BJ (cell line): ENCODE measurements at regions not wholly inside any gene's neighbourhood (a gene's known extent, or its start where the extent isn't known, plus 50 kb on each side); places are given as distances from the start of the nearest gene placed in this dataset.
"Not testable (repeated sequence)": the region's sequence is repeated elsewhere in the genome, so short reads cannot be mapped to it uniquely, and the experiment has no call there.

ENCODE experiments used
- CTCF ChIA-PET: fragments of 350-600 bp; formaldehyde crosslinking; extraction: SDS; loops from one replicate; lab custom pipeline; 2021; ENCODE audit warnings: antibody characterized with exemption, inconsistent platforms; lab: Yijun Ruan, JAX
- POLR2A ChIA-PET: fragments of 300-600 bp; sonication (Branson Sonifier 250); formaldehyde crosslinking; extraction: SDS; loops from one replicate; lab custom pipeline; 2021; ENCODE audit warnings: antibody characterized with exemption; lab: Charles Lee
- DNase-seq: peaks from one replicate; pipeline ENCODE4 v3.0.0-alpha.2; 2011; ENCODE audit warnings: low read depth
- H3K27me3 ChIP-seq: 2 replicates; pipeline ENCODE4 v1.6.0; 2011; ENCODE audit warnings: low read length; ENCODE audit not compliant: control insufficient read depth, insufficient read depth
- H3K36me3 ChIP-seq: 2 replicates; pipeline ENCODE4 v1.5.1; 2011; ENCODE audit warnings: low read length; ENCODE audit not compliant: control insufficient read depth, insufficient read depth
- H3K4me3 ChIP-seq: 2 replicates; pipeline ENCODE4 v1.5.1; 2011; ENCODE audit warnings: low read depth, mild to moderate bottlenecking, control low read depth, low read length
- CTCF ChIP-seq: IDR thresholded peaks from 2 replicates; pipeline ENCODE4 v1.5.1; 2011; ENCODE audit warnings: low read depth, mild to moderate bottlenecking, control low read depth, inconsistent platforms, low read length, moderate library complexity; ENCODE audit not compliant: insufficient read depth

- no peak for DNase-seq
- no peaks in the 10 kb centered on the region for H3K27me3 ChIP-seq
- no peaks in the 10 kb centered on the region for H3K36me3 ChIP-seq
- H3K4me3 ChIP-seq, result no peak overlapping the region
- TF ChIP-seq CTCF, result no peak
- POLR2A ChIA-PET, result no interaction called here
- CTCF ChIA-PET, result no interaction called here
These were observed 430.6 kb downstream of the BUD13 start for GRCh38 chr11:116342148-116342547.

GRCh38 chr11:116339306-116340098 lies 433.3 kb downstream of the BUD13 start:
- DNase-seq, result no peak
- no peak for TF ChIP-seq CTCF
- Histone ChIP-seq H3K4me3 (no peak overlapping the region), H3K27me3 (no peaks in the 10 kb centered on the region), H3K36me3 (no peaks in the 10 kb centered on the region)
- ChIA-PET CTCF (no interaction called here), POLR2A (no interaction called here)

- CTCF ChIA-PET, H3K36me3 ChIP-seq, H3K27me3 ChIP-seq, POLR2A ChIA-PET, DNase-seq, H3K4me3 ChIP-seq: not testable (repeated sequence)
These were observed 434.3 kb downstream of the BUD13 start for GRCh38 chr11:116338500-116338899.

- ChIA-PET POLR2A (no interaction called here), CTCF (no interaction called here)
- no peak for DNase-seq
- Histone ChIP-seq H3K4me3 (no peak overlapping the region), H3K36me3 (no peaks in the 10 kb centered on the region), H3K27me3 (no peaks in the 10 kb centered on the region)
- no peak for TF ChIP-seq CTCF
These were observed 436.2 kb downstream of the BUD13 start for GRCh38 chr11:116336540-116336939.

- H3K36me3 ChIP-seq, result no peaks in the 10 kb centered on the region
- POLR2A ChIA-PET, result no interaction called here
- no peak overlapping the region for H3K4me3 ChIP-seq
- CTCF ChIA-PET, result no interaction called here
- no peak for DNase-seq
- H3K27me3 ChIP-seq, result no peaks in the 10 kb centered on the region
- no peak for TF ChIP-seq CTCF
These were observed 436.9 kb downstream of the BUD13 start for GRCh38 chr11:116335891-116336290.

GRCh38 chr11:116335078-116335477 lies 437.7 kb downstream of the BUD13 start:
- Histone ChIP-seq H3K4me3 (no peak overlapping the region), H3K36me3 (no peaks in the 10 kb centered on the region), H3K27me3 (no peaks in the 10 kb centered on the region)
- CTCF ChIA-PET, result no interaction called here
- TF ChIP-seq CTCF, result no peak
- POLR2A ChIA-PET, result no interaction called here
- no peak for DNase-seq
